Parathyroid adenoma (tissue), 2 donors: ENCODE measurements at regions not wholly inside any gene's neighbourhood (a gene's known extent, or its start where the extent isn't known, plus 50 kb on each side); places are given as distances from the start of the nearest gene placed in this dataset.

Source experiments
- H2AFZ ChIP-seq: fragments of 300-600 bp; sonication (generic); one replicate; pipeline ENCODE4 v1.7.0; 2017; ENCODE audit warnings: antibody characterized with exemption, mild to moderate bottlenecking
- H3K27ac ChIP-seq: fragments of 300-600 bp; sonication (generic); one replicate; pipeline ENCODE4 v1.7.0; 2017
- H3K27me3 ChIP-seq: fragments of 300-600 bp; sonication (generic); one replicate; pipeline ENCODE4 v1.7.0; 2017; ENCODE audit warnings: low read length; ENCODE audit not compliant: control insufficient read depth, insufficient read depth
- H3K36me3 ChIP-seq: fragments of 300-600 bp; sonication (generic); one replicate; pipeline ENCODE4 v1.7.0; 2017; ENCODE audit warnings: low read length; ENCODE audit not compliant: control insufficient read depth, insufficient read depth
- H3K4me1 ChIP-seq: fragments of 300-600 bp; sonication (generic); one replicate; pipeline ENCODE4 v1.7.0; 2017; ENCODE audit warnings: control low read depth
- H3K4me2 ChIP-seq: fragments of 300-600 bp; sonication (generic); one replicate; pipeline ENCODE4 v1.7.0; 2017; ENCODE audit warnings: low read length
- H3K4me3 ChIP-seq: fragments of 300-600 bp; sonication (generic); one replicate; pipeline ENCODE4 v1.7.0; 2017; ENCODE audit warnings: low read depth, low read length
- H3K79me2 ChIP-seq: fragments of 300-600 bp; sonication (generic); one replicate; pipeline ENCODE4 v1.7.0; 2017; ENCODE audit warnings: control low read depth
- H3K9ac ChIP-seq: fragments of 300-600 bp; sonication (generic); one replicate; pipeline ENCODE4 v1.7.0; 2017; ENCODE audit warnings: mild to moderate bottlenecking
- H3K9me3 ChIP-seq: fragments of 300-600 bp; sonication (generic); one replicate; pipeline ENCODE4 v1.7.0; 2017; ENCODE audit warnings: low read length; ENCODE audit not compliant: control insufficient read depth
- TF ChIP-seq, protein P1 (sequence below): fragments of 300-600 bp; sonication (generic); IDR thresholded peaks from one replicate; pipeline ENCODE4 v1.7.0; 2017; ENCODE audit warnings: antibody characterized with exemption, mild to moderate bottlenecking
- donor health status: primary hyperparathyroidism.

- no peak overlapping the region for H3K4me3 ChIP-seq
- no peak overlapping the region for H3K27ac ChIP-seq
- no peaks in the 10 kb centered on the region for H3K9me3 ChIP-seq
- no peaks in the 10 kb centered on the region for H3K4me1 ChIP-seq
- no peaks in the 10 kb centered on the region for H3K27me3 ChIP-seq
- no peak overlapping the region for H2AFZ ChIP-seq
- no peak overlapping the region for H3K4me2 ChIP-seq
- no peaks in the 10 kb centered on the region for H3K79me2 ChIP-seq
- H3K36me3 ChIP-seq = no peaks in the 10 kb centered on the region
- no peak overlapping the region for H3K9ac ChIP-seq
- TF ChIP-seq, protein P1, sequence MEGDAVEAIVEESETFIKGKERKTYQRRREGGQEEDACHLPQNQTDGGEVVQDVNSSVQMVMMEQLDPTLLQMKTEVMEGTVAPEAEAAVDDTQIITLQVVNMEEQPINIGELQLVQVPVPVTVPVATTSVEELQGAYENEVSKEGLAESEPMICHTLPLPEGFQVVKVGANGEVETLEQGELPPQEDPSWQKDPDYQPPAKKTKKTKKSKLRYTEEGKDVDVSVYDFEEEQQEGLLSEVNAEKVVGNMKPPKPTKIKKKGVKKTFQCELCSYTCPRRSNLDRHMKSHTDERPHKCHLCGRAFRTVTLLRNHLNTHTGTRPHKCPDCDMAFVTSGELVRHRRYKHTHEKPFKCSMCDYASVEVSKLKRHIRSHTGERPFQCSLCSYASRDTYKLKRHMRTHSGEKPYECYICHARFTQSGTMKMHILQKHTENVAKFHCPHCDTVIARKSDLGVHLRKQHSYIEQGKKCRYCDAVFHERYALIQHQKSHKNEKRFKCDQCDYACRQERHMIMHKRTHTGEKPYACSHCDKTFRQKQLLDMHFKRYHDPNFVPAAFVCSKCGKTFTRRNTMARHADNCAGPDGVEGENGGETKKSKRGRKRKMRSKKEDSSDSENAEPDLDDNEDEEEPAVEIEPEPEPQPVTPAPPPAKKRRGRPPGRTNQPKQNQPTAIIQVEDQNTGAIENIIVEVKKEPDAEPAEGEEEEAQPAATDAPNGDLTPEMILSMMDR = no peak
Measured at GRCh38 chr17:73773702-73774101, 129.5 kb upstream of the SDK2 start.

- H3K36me3 ChIP-seq = no peaks in the 10 kb centered on the region
- TF ChIP-seq, protein P1 = no peak
- H3K27me3 ChIP-seq = no peaks in the 10 kb centered on the region
- H3K4me2 ChIP-seq = no peak overlapping the region
- no peak overlapping the region for H3K4me3 ChIP-seq
- H3K4me1 ChIP-seq = no peaks in the 10 kb centered on the region
- no peak overlapping the region for H3K9ac ChIP-seq
- no peak overlapping the region for H3K27ac ChIP-seq
- no peaks in the 10 kb centered on the region for H3K79me2 ChIP-seq
- H3K9me3 ChIP-seq = no peaks in the 10 kb centered on the region
- no peak overlapping the region for H2AFZ ChIP-seq
Measured at GRCh38 chr17:73774852-73775251, 130.6 kb upstream of the SDK2 start.

DNA sequence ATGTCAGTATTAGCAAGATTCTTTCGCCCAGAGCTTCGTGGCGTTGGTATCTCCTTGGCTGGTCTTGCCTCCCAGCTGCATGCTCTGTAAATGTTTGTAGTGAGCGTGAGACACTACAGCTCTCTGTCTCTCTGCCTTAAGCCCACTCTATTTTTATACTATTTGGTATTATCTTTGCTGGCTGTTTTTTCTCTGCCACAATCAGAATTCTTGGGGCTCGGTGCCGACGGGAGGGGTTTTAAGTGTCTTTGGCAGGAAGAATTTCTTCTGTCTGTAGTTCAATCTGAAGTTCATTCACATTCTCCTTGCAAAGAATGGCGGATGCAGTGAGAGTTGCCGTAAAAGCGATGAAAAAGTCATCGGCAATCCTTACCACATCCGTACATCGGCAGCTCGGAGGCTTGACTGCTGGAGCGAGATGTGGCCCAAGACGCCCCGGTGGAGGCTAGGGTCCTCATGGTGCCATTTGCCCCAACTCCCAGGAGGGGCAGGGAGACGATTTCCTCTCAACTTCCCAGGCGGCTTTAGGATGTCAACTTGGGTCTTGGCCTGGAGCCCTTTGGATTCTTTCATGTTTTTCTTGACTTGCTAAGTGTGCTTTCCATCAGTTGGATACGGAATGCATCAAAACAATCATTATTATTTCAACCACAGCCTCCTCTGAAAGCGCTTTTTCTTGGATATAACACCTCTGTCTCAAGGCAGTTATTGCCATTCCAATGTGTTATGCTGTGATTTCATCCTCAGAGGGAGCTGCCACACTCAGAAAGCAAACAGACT, 132.3 kb upstream of the SDK2 start:
- Histone ChIP-seq H3K9me3 (no peaks in the 10 kb centered on the region), H3K4me3 (no peak overlapping the region), H3K4me1 (no peaks in the 10 kb centered on the region), H2AFZ (no peak overlapping the region), H3K79me2 (no peaks in the 10 kb centered on the region), H3K27me3 (no peaks in the 10 kb centered on the region), H3K27ac (no peak overlapping the region), H3K9ac (no peak overlapping the region), H3K4me2 (no peak overlapping the region), H3K36me3 (no peaks in the 10 kb centered on the region)
- TF ChIP-seq, protein P1 = no peak

GRCh38 chr17:73777131-73777449, 132.8 kb upstream of the SDK2 start:
- TF ChIP-seq, protein P1 = no peak
- H3K9ac ChIP-seq = no peak overlapping the region
- H3K4me2 ChIP-seq = no peak overlapping the region
- H3K4me1 ChIP-seq = no peaks in the 10 kb centered on the region
- no peaks in the 10 kb centered on the region for H3K36me3 ChIP-seq
- H3K4me3 ChIP-seq = no peak overlapping the region
- H3K79me2 ChIP-seq = no peaks in the 10 kb centered on the region
- H2AFZ ChIP-seq = no peak overlapping the region
- H3K9me3 ChIP-seq = no peaks in the 10 kb centered on the region
- no peak overlapping the region for H3K27ac ChIP-seq
- H3K27me3 ChIP-seq = no peaks in the 10 kb centered on the region

DNA sequence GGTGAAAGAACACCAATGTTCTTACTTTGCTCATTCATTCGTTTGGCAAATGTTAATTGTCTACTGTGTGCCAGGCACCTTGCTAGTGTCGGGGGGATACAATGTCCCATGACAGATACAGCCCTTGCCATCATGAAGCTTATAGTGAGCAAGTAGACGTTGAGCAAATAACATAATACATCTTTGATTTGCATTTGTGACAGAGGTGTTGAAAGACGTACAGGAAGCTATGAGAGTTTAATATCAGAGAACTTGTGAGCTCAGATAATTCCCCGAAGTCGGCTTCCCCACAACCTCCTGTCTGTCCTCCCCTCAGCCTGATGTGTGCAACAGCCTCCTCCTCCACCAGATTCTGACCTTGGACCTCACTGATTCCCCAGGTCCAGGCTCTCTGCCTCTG, 138.0 kb upstream of the SDK2 start:
- H2AFZ ChIP-seq = no peak overlapping the region
- H3K27me3 ChIP-seq = no peaks in the 10 kb centered on the region
- H3K4me3 ChIP-seq = no peak overlapping the region
- no peak overlapping the region for H3K4me2 ChIP-seq
- H3K79me2 ChIP-seq = no peaks in the 10 kb centered on the region
- no peaks in the 10 kb centered on the region for H3K9me3 ChIP-seq
- H3K4me1 ChIP-seq = no peaks in the 10 kb centered on the region
- no peak overlapping the region for H3K27ac ChIP-seq
- TF ChIP-seq, protein P1 = no peak
- H3K36me3 ChIP-seq = no peaks in the 10 kb centered on the region
- no peak overlapping the region for H3K9ac ChIP-seq
